GM19023 (cell line): ENCODE measurements at regions not wholly inside any gene's neighbourhood (a gene's known extent, or its start where the extent isn't known, plus 50 kb on each side); places are given as distances from the start of the nearest gene placed in this dataset.

Source experiments
- ATAC-seq: cut with Tn5 transposase; IDR thresholded peaks from one replicate; pipeline ENCODE4 v1.9.1; 2021; ENCODE audit warnings: mild to moderate bottlenecking, moderate library complexity; ENCODE audit not compliant: unreplicated experiment

DNA sequence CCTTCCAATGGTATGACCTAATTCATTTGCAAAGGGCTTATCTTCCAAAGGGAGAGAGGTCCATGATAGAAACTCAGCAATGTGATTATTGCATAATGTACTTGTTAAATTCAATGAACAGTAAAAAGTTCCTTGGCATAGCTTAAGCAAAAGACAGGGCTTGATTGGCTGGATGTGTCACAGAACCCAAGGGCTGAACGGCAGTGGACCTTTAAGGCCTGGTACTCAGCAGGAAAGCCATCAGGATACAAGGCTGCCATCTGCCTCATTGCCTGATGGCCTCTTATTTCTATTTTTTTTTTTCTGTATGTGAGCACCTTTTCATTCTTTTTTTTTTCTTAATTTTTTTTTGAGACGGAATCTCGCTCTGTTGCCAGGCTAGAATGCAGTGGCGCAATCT is 208.9 kb upstream of the WSCD1 start:
- ATAC-seq: no peak

DNA sequence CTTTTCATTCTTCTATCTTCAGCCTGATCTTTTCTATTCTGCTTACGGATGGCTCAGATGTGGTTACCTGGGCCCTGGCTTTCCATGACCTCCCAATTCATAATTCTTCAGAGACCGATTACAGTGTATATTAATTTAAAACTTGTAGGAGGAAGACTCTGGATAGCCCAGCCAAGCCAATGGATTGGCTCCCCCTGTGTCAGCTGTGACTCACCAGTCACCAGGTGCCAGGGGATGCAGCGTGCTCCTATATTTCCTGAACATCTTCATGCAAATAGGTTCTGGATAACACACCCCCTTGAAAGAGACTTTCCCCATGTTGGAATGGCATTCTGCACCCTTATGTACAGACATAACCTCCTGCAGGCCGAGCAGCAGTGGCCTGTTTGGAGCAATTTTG is 208.3 kb upstream of the WSCD1 start:
- ATAC-seq: no peak

DNA sequence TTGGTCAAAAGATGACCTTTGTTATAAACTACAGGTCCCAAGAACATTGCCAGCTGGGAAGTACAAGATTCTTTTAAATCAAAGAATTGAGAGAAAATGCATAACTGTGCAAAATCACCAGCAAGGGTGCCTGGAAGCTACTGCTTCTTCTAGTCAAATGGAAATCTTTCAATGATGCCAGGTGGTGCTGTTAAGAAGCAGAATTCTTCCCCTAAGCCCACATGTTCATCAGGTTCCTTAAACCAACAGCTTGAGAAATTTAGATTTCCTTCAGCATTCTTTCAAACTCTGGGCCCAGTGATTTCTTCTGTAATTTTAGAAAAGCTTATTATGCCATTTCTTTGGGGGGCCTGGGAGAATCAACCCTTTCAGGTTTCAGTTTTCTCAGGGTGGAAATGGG is 207.8 kb upstream of the WSCD1 start:
- no peak for ATAC-seq

DNA sequence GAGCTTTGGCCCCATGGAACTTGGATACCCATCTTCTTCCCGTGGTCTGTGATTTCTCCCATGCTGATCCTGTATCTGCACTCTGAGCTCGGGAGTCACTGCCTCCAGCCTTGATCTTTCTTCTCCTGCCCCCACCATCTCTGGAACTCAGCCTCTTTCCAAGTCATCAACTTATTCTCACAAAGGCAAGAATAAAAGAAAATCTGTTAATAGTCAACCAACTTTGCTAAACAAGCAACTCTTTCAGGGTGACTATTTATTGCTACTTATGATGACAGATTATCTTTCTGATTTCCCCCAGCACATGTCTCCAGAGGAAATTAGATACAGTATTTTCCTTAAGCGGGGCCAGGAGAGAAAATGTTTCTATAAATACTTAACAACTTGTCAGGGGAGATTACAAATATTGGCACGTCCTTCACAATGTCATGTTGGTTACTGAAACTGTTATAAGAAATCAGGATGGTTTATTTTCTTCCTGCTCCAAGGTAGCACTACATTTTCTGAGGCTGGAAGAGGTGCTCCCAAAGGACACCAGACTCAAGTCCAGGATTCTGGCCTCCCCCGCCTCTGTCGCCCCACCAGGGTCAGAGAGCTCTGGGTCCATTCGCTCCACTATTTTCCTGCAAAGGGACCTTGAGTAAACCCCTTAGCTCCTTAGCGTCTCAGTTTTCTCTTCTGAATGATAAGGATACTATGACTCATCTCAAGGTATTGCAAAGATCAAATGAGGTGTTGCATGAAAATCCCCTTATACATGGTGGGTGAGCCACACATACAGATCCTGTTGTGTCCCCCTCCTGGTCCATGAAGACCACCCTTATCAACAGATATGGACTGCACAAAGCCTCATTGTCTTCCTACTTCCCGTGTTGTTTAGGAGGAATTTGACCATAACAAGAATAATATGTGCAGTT is 205.2 kb upstream of the WSCD1 start:
- ATAC-seq: no peak

DNA sequence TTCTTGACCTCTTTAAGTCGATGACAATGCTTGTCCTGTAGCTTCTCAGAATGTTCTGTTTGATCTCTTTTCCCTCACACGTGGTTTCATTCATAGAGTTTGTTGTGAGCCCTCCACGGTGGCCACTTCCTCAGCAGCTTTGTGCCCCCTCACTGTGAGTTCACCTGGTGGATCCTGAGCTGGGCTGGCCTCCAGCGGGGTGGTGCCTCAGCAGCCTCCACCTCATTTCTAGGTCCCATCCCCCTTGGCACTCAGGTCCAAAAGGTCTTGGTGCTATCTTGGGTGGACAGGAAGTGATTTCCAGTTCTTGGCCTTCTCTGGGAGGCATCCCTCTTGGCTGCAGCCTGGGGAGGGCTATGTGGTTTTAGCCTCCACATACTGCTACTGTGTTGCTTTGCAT is 203.2 kb upstream of the WSCD1 start:
- ATAC-seq: no peak

DNA sequence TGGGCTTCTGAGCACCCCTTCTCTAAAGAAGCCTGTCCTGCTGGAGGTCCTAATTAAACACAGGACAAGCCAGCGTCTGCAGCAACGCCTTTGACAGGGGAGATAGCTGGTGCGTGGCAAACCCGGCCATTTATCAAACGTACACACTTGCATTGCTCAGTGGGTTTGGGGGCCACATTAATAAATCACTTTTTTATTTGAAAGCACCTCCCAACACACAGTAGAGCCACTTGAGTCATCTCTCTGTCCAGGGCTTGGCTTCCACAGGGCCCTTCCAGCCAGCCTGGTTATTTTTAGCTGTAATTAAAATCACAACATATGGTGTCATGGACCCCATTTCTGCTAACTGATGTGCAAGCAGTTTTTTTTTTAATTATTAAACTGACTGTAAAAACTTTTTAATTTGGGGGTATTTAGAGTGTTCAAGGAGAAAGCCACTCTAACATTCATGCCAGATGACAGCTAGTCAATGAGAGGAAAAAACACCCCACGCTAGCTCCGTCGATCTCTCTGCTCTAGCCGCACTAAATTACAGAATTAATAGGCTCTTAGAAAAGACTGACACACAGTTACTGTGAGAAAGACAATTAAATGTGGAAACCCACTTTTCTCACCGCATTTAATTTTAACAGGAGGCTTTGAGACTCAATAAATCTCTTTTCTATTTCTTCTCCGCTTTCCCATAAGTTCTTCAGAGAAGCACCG is 201.0 kb upstream of the WSCD1 start:
- ATAC-seq: no peak

DNA sequence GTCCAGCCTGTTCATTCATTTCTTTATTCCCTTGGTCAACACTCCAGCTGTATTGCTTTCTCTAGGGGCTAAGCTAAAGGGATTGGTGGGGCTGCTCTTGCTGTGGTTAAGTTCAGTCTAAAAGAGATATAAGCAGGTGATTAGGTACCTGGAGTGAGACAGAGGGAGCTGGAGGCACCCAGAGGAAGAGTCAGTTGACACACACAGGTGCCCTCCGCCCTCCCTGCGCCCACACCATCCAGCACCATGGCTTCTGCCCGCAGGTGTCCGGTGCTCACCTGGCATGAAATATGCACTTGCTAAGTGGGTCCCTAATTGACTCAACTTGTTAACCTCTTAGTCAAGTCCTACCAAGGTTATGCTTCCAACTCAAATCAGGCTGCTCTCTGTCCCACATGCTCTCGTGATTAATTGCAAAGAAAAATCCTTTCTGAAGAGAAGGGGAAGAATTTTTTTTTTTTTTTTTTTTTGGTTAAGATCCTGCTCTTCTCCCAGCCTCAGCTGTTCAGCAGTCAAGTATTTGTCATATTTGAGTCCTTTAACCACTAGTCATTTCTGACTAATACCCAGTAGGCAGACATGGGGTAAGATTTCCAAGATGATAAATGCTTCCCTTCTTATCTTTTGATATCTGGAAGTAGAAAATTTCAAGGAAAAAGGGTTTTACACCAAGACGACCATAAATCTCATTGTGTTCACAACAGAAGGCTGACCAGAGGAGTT is 199.8 kb upstream of the WSCD1 start:
- ATAC-seq: no peak

DNA sequence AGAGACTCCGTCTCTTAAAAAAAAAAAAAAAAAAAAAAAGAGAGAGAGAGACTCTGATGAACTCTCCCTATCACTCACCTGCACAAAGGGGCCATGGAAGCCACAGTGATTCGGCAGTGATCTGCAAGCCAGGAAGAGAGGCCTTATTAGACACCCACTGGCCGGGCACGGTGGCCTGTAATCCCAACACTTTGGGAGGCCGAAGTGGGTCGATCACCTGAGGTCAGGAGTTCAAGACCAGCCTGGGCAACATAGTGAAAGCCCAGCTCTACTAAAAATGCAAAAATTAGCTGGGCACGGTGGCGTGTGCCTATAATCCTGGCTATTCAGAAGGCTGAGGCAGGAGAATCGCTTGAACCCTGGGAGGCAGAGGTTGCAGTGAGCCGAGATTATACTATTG is 198.5 kb upstream of the WSCD1 start:
- no peak for ATAC-seq

DNA sequence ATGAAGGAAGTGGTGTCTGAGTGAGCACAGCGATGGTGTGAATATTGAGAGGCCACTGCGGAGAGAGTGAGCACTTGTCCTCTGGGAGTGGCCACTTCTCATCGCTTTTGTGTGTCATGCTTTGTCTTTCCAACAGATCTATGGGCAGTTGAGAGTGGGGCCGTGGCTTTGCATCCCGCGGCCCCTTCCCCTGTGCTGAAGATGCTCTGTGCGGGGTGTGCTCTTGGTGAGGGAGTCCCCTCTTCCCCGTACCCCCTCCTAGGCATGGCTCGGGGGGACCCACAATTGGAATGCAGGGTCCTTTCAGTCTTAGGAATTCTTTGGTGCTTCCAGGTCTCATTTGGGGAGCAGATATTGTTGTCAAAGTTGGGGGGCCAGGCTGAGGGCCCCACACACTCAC is 197.3 kb upstream of the WSCD1 start:
- ATAC-seq: no peak

DNA sequence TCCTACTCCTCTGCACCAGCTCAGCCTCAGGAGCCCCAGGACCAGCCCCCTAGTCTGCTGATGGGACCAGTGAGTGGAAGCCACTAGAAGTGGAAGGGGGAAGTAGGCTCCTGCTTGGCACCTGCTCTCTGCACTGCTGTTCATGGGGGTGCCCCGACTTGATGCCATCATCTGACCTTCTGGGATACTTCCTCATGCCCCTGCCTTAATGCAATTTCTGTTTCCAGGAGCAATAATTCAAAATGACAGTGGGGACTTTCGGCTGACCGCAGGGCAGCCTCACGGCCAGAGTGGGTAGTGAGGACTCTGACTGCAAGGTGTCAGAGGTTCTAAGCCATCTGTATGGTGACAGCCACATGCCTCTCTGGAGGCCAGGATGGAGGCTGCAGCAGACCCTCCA is 196.4 kb upstream of the WSCD1 start:
- no peak for ATAC-seq

DNA sequence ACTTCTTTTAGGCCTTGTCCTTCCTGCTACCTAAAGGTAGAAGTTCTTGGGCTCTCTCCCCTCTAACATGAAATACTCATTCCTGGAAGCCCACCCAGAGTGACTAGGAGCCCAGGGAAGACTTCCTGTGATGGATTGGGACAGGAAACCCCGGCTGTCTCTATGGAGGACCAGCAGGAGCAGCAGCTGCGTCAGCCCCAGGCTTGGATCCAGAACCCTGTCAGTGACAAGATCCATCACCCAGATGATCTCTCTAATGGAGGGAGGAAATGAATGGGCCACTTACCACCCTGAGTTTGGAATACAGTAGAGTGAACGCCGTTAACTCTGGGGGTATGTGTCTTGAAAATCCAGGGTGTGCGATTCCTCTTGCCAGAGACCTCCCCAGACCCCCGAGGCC is 195.7 kb upstream of the WSCD1 start:
- ATAC-seq: no peak

DNA sequence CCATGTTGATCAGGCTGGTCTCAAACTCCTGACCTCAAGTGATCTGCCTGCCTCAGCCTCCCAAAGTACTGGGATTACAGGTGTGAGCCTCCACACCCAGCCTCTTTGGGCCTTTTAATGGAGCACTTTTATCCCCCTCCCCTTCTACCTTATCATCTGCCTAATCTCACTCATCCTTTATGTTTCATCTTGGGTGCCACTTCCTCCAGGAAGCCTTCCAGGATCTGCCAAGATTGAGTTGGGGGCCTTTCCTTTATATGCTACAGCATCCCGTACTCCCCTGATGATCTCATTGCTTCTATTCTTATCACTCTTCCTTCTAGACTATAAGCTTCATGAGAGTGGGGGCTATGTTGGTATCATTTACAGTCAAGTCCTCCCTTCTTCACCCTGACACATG is 192.8 kb upstream of the WSCD1 start:
- no peak for ATAC-seq

DNA sequence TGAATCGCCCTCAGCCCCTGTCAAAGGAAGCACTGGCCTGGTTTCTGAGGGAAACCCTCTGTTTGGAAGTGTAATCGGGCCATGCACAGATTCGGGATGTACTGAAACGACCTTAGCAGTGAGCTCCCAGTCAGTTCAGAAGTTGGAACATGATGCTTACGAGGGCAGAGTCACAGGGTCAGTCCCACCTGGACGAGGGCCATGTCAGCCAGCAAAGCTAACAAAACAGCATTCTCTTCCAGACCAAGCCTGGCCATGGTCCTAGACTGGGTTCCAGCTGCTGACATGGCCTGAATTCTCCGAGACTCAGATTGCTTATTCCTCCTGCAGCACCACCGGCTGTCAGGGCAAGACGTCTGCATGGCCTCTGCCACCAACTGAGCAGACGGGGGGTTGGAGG is 192.2 kb upstream of the WSCD1 start:
- no peak for ATAC-seq

DNA sequence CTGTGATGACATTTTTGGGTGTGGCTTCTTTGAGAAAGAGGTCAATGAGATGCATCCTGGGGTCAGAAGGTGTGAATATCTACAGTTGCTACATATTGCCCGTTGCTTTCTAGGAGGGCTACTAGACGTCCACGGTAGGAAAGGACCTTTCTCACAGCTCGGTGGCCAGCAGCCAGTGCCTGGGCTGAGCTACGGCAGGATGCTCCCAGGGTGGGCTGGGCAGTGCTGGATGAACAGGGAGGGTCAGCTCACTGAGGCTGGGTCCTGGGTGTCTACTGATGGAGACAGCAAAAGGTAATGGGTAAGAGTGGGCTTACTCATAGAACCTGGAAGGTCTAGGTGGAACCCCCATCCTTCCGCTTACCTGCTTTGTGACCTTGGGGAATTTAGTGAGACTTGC is 188.3 kb upstream of the WSCD1 start:
- ATAC-seq: no peak

DNA sequence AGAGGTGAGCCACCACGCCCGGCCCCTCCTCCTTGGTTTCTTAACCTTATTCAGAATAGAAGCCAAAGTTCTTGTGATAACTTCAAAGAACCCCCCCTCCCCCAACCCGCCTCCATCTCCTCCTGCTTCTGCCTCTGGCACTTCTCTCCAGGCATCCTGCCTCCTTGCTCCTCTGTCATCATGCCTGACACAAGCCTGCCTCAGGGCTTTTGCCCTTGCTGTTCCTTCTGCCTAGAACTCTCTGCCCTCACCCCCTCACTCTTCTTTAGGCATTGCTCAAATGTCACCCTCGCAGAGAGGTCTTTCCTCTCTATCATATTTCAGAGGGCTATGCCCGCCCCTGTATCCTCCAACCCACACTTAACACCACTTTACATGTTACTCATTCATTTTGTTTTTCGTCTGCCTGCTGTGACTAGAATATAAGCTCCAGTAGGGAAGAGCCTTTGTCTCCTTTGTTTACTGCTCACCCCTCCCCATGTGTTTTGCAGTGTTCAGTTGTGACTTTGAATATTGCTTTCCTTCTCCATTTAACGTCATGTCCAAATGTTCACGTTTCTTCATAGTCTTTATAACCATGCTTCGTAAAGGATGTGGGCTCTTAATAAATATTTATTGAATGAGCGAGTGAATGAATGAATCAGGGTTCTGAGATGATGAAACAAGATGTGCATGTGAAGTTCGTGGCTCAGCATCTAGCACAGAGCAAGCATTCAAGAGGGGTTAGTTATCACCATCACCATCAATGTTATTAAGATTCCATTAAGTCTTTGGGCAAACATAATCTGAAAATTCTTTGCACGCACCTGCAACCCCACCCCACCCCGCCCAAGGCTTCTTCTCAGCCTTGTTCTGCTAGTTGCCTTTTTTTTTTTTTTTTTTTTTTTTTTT is 186.2 kb upstream of the WSCD1 start:
- ATAC-seq: no peak

DNA sequence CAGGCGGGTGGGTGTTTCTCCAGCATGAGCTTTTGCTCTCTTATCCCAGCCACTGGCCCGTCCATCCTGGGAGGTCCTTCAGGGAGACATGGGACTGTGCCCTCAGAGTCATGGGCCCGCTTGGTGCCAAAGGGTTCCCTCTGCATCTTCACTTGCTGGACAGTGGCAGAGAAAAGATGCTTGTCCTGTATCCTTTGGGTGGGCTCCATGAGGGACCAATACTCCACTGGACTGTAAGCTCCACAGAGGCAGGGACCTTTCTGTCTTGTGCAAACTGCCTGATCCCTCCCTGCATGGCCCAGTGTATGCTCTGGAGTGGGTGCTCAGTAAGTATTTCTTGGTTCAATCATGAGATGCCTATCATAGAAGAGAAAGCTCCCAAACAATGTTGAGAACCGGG is 184.8 kb upstream of the WSCD1 start:
- no peak for ATAC-seq

DNA sequence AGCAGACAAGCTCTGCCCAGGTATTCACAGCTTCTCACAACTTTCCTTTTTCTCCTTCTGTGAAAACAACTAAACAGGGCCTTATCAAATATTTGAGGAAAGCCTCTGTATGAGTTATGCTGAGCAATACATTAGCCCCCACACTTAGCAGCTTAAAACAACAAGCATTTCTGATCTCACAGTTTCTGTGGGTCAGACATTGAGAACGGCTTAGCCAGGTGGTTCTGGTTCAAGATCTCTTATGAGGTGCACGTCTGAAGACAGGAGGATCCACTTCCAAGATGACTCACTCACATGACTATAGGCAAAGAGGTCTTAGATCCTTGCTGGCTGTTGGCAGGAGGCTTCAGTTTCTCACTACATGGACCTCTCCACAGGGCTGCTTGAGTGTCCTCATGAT is 181.4 kb upstream of the WSCD1 start:
- no peak for ATAC-seq

DNA sequence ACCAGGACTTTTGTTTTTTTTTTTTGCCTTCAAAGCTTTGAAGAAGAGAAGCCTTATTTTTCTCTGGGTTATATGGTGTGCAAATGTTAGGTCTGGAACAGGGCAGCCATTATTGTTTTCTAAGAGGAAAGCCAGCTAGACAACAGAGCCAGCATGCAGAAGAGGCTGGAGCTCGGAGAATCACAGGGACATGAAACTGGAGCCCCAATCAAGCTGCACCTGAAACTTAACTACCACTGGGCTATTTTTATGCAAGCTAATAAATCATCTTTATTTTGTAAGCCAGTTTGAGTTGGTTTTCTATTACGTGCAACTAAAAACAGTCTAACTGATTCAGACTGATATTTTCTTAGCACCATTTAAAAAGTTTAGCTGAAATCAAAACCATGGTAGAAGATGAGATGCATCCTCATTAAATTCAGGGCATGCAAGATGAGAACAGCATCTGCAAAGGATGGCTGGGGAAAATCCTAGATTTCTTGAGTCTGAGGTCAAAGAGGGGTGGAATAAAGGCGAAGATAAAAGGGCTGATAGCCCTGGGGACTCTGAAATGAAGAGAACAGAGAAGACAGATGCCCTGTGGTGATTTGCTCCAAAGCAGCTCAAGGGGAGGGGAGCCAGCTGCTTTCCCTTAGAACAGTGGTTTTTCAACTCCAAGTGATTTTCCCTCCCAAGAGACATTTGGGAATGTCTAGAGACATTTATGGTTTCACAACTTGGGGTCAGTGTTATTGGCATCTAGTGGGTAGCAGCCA is 177.1 kb upstream of the WSCD1 start:
- no peak for ATAC-seq

DNA sequence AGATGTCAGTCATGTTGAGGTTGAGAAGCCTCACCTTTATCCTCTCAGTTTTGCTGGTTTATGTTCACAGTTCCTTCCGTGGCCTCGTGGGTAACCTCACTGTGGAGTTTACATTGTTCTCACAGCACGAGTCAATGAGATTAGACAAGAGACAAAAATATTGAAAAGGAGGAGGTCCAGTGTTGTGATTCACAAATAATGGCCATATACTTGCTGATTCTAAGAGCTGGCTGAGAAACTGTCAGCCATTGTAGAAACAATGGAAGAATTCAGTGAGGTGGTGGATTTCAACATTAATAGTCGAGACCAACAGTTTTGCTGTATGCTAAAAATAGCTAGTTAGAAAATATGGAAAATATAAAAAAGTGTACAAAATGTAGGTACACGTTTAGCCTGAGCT is 176.4 kb upstream of the WSCD1 start:
- ATAC-seq: no peak

DNA sequence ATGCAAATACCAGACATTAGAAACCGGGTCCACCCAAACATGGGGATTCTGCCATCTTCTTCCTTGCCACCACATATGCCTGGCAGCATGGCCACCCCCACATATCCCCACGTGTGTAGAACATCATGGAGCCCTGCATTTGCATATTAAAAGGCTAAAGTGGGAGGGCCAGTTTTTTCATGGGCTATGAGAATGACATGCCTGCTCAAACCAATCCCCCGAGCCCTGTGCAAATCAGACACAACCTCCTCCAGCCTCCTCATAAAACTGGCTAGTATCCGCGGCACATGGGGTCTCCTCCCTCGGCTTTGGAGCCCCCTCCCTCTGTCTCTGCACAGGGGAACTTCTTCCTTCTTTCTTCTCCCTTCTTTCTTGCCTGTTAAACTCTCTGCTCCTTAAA is 174.9 kb upstream of the WSCD1 start:
- ATAC-seq: no peak
